Nephron (organoid): ENCODE measurements at regions not wholly inside any gene's neighbourhood (a gene's known extent, or its start where the extent isn't known, plus 50 kb on each side); places are given as distances from the start of the nearest gene placed in this dataset.

Experiments used
- H3K27ac Mint-ChIP-seq, 3 experiments: 2 replicates each; pipeline ENCODE4 v1.8.0; 2020; ENCODE audit warnings: mixed read lengths in 3 of 3, mild to moderate bottlenecking in 2 of 3, moderate library complexity in 1 of 3
- H3K27me3 Mint-ChIP-seq: 2 replicates; pipeline ENCODE4 v1.8.0; 2021; ENCODE audit warnings: low read depth, mild to moderate bottlenecking, moderate library complexity, mixed read lengths
- H3K36me3 Mint-ChIP-seq: 2 replicates; pipeline ENCODE4 v1.8.0; 2020; ENCODE audit warnings: low read depth, mixed read lengths
- H3K4me1 Mint-ChIP-seq: 2 replicates; pipeline ENCODE4 v1.8.0; 2020; ENCODE audit warnings: mixed read lengths
- H3K4me3 Mint-ChIP-seq, 3 experiments: 2 replicates each; pipeline ENCODE4 v1.8.0; 2020; ENCODE audit warnings: mild to moderate bottlenecking in 3 of 3, mixed read lengths in 3 of 3, moderate library complexity in 2 of 3
- H3K9me3 Mint-ChIP-seq: 2 replicates; pipeline ENCODE4 v1.8.0; 2020; ENCODE audit warnings: mixed read lengths
- CTCF ChIP-seq, 3 experiments: fragments of 200-600 bp; sonication (generic); IDR thresholded peaks; one replicate each; pipeline ENCODE4 v1.5.0; 2021; ENCODE audit warnings: antibody characterized with exemption in 3 of 3; ENCODE audit not compliant: unreplicated experiment in 3 of 3

DNA sequence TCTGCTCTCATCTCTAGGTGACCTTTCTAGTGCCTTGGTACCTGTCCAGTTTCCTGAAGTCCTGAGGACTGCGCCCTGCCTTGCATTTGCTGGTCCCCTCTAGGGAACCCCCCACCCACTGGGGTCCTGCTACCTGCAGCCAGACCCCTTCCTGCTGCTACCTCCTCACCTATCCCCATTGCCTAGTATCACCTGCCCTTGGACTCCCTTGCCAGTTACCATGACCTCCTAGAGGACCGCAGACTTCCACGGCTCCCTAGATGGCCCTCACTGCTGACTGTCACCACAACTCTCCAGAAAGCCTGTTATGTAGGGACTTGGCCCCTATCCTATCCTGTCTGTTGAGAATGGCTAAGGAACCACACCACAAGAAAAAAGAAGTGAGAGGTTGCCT lies 166.6 kb downstream of the EFNB1 start:
- H3K36me3 Mint-ChIP-seq, result no peaks in the 10 kb centered on the region
- peaks cover 5% of the 10 kb centered on the region for H3K9me3 Mint-ChIP-seq
- no peaks in the 10 kb centered on the region for H3K27me3 Mint-ChIP-seq
- peak overlapping the region in 1 of 3 experiments; percentile 22 for H3K4me3 Mint-ChIP-seq
- peaks cover 34% of the 10 kb centered on the region for H3K4me1 Mint-ChIP-seq
- no peak for TF ChIP-seq CTCF (IDR thresholded peaks at IDR 0.05; ENCODE audit: unreplicated experiment in 3 of 3)
- peak overlapping the region; percentile 88 to 98 (median 97) for H3K27ac Mint-ChIP-seq

DNA sequence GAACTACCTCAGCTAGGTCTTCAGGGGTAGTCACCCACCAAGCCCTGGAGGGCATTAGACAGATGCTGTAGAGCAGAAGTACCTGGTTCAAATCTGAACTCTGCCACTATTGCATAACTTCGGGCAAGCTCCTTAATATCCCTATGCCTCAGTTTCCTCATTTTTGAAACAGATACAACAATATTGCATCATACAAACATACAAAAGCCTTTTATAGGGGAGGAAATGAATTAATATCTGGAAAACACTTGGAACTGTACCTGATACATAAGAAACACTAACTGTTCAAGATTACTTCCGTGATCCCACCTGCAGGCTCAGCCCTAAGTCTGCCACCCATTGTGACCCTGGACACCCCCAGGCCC lies 166.1 kb downstream of the EFNB1 start:
- Mint-ChIP-seq H3K27me3 (no peaks in the 10 kb centered on the region), H3K36me3 (no peaks in the 10 kb centered on the region), H3K9me3 (peaks cover 5% of the 10 kb centered on the region), H3K4me1 (peaks cover 39% of the 10 kb centered on the region), H3K27ac (peak overlapping the region; percentile 88 to 98 (median 97)), H3K4me3 (no peak overlapping the region)
- TF ChIP-seq CTCF (IDR thresholded peaks at IDR 0.05; ENCODE audit: unreplicated experiment in 3 of 3), result no peak

DNA sequence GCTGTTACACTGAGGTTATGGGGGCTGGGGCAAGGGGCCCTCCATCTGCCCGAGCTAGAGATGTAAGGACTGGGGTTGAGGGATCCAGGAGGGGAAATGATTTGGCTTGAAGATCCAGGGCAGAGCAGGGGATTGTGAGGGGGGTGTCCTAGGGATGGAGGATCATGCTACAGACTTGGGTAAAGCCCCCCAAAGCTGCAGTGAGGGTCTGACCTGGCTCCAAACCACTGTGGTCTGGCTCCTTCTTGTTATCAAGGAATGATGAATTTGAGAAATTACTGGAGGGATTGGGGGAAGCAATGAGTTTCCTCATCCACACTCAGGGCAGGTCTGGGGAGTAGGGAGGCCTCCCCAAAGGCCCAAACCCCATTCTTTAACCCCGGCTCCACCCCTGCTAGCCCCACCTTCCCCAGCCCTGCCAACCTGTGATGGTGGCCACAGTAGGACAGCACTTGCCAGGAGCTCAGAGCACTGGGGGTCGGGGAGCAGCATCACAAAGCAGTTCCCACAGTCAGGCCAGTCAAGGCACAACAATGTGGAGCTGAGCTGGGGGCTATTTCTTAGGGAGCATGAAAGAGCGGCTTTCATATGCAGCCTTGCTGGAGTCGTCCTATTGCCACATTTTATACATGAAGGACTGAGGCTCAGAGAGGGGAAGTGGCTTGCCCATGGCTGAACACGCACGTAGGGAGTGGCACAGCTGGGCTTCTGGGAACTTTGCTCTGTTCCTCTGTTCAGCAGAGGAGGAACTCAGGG lies 165.5 kb downstream of the EFNB1 start:
- H3K4me3 Mint-ChIP-seq, result no peak overlapping the region
- peak overlapping the region; percentile 30 to 98 (median 88) for H3K27ac Mint-ChIP-seq
- peaks cover 5% of the 10 kb centered on the region for H3K9me3 Mint-ChIP-seq
- no peak for TF ChIP-seq CTCF (IDR thresholded peaks at IDR 0.05; ENCODE audit: unreplicated experiment in 3 of 3)
- no peaks in the 10 kb centered on the region for H3K27me3 Mint-ChIP-seq
- H3K4me1 Mint-ChIP-seq, result peaks cover 40% of the 10 kb centered on the region
- no peaks in the 10 kb centered on the region for H3K36me3 Mint-ChIP-seq

DNA sequence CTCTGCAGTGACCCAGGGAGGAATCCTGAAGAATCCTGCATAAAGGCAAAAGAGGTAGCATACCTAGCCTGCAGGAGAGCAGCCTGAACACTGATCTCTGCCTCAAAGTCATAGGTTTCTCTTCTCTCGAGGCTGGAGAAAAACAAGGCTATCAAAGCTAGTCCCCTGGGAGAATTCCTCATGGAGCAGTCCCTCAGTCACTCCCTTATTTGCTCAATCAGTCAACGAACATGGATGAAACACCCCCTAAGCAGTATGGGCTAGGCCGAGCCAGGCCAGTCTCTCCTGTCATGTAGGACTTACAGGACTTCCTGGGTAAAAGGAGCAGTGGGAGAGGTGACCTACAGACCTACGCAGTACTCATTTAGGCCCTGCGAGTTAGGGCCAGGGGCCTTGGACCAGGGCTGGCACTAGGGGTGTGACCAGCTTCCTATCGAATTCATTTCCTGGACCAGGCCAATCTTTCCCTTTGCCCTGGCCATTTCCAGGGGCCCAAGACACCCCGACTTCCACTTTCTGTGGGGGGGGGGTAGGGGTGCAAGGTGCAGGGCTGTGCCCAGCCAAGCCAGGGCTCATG lies 164.1 kb downstream of the EFNB1 start:
- H3K27ac Mint-ChIP-seq, result peak overlapping the region in 2 of 3 experiments; percentile 49 to 89
- H3K36me3 Mint-ChIP-seq, result no peaks in the 10 kb centered on the region
- H3K4me3 Mint-ChIP-seq, result no peak overlapping the region
- H3K27me3 Mint-ChIP-seq, result no peaks in the 10 kb centered on the region
- TF ChIP-seq CTCF (IDR thresholded peaks at IDR 0.05; ENCODE audit: unreplicated experiment in 3 of 3), result no peak
- peaks cover 40% of the 10 kb centered on the region for H3K4me1 Mint-ChIP-seq
- peaks cover 5% of the 10 kb centered on the region for H3K9me3 Mint-ChIP-seq

- H3K4me3 Mint-ChIP-seq, result no peak overlapping the region
Measured at GRCh38 chrX:68991691-68992345, 163.0 kb downstream of the EFNB1 start.

More at GRCh38 chrX:68991691-68992345, 163.0 kb downstream of the EFNB1 start:
- H3K9me3 Mint-ChIP-seq, result peaks cover 5% of the 10 kb centered on the region
- no peaks in the 10 kb centered on the region for H3K36me3 Mint-ChIP-seq
- no peaks in the 10 kb centered on the region for H3K27me3 Mint-ChIP-seq
- no peak for TF ChIP-seq CTCF (IDR thresholded peaks at IDR 0.05; ENCODE audit: unreplicated experiment in 3 of 3)
- peak overlapping the region; percentile 89 to 97 (median 89) for H3K27ac Mint-ChIP-seq
- peaks cover 40% of the 10 kb centered on the region for H3K4me1 Mint-ChIP-seq
